Endothelial cell (in vitro differentiated cells): ENCODE measurements at regions not wholly inside any gene's neighbourhood (a gene's known extent, or its start where the extent isn't known, plus 50 kb on each side); places are given as distances from the start of the nearest gene placed in this dataset.

Source experiments
- DNase-seq: peaks from one replicate; pipeline ENCODE4 v3.0.0; 2021; ENCODE audit warnings: low spot score
- H3K27ac Mint-ChIP-seq: one replicate; pipeline ENCODE4 v1.8.0; 2021; ENCODE audit warnings: mixed read lengths, inconsistent platforms; ENCODE audit not compliant: unreplicated experiment
- H3K27me3 Mint-ChIP-seq: one replicate; pipeline ENCODE4 v1.8.0; 2021; ENCODE audit warnings: mild to moderate bottlenecking, moderate library complexity, mixed read lengths, inconsistent platforms; ENCODE audit not compliant: unreplicated experiment
- H3K36me3 Mint-ChIP-seq: one replicate; pipeline ENCODE4 v1.8.0; 2021; ENCODE audit warnings: mild to moderate bottlenecking, low read depth, mixed read lengths, inconsistent platforms; ENCODE audit not compliant: unreplicated experiment
- H3K4me1 Mint-ChIP-seq: one replicate; pipeline ENCODE4 v1.8.0; 2021; ENCODE audit warnings: mild to moderate bottlenecking, mixed read lengths, inconsistent platforms; ENCODE audit not compliant: unreplicated experiment
- H3K4me3 Mint-ChIP-seq: one replicate; pipeline ENCODE4 v1.8.0; 2021; ENCODE audit warnings: mild to moderate bottlenecking, mixed read lengths, inconsistent platforms; ENCODE audit not compliant: unreplicated experiment
- H3K9me3 Mint-ChIP-seq: one replicate; pipeline ENCODE4 v1.8.0; 2021; ENCODE audit warnings: mixed read lengths, inconsistent platforms; ENCODE audit not compliant: unreplicated experiment
- TF ChIP-seq, protein P1 (sequence below): fragments of 200-600 bp; sonication (generic); IDR thresholded peaks from one replicate; pipeline ENCODE4 v1.5.0; 2021; ENCODE audit warnings: antibody characterized with exemption; ENCODE audit not compliant: unreplicated experiment

- H3K36me3 Mint-ChIP-seq, result no peaks in the 10 kb centered on the region
- H3K27me3 Mint-ChIP-seq, result no peaks in the 10 kb centered on the region
- H3K4me3 Mint-ChIP-seq, result no peak overlapping the region
- no peaks in the 10 kb centered on the region for H3K9me3 Mint-ChIP-seq
- TF ChIP-seq, protein P1, sequence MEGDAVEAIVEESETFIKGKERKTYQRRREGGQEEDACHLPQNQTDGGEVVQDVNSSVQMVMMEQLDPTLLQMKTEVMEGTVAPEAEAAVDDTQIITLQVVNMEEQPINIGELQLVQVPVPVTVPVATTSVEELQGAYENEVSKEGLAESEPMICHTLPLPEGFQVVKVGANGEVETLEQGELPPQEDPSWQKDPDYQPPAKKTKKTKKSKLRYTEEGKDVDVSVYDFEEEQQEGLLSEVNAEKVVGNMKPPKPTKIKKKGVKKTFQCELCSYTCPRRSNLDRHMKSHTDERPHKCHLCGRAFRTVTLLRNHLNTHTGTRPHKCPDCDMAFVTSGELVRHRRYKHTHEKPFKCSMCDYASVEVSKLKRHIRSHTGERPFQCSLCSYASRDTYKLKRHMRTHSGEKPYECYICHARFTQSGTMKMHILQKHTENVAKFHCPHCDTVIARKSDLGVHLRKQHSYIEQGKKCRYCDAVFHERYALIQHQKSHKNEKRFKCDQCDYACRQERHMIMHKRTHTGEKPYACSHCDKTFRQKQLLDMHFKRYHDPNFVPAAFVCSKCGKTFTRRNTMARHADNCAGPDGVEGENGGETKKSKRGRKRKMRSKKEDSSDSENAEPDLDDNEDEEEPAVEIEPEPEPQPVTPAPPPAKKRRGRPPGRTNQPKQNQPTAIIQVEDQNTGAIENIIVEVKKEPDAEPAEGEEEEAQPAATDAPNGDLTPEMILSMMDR, result no peak
- DNase-seq, result no peak
- H3K4me1 Mint-ChIP-seq, result no peaks in the 10 kb centered on the region
- no peak overlapping the region for H3K27ac Mint-ChIP-seq
Observed at GRCh38 chr6:140478631-140479030, 1104.2 kb upstream of the CITED2 start.

- no peaks in the 10 kb centered on the region for H3K4me1 Mint-ChIP-seq
- TF ChIP-seq, protein P1, result no peak
- no peaks in the 10 kb centered on the region for H3K27me3 Mint-ChIP-seq
- H3K27ac Mint-ChIP-seq, result no peak overlapping the region
- no peak for DNase-seq
- H3K4me3 Mint-ChIP-seq, result no peak overlapping the region
- H3K36me3 Mint-ChIP-seq, result no peaks in the 10 kb centered on the region
- H3K9me3 Mint-ChIP-seq, result no peaks in the 10 kb centered on the region
Observed at GRCh38 chr6:140475086-140475485, 1100.6 kb upstream of the CITED2 start.

DNA sequence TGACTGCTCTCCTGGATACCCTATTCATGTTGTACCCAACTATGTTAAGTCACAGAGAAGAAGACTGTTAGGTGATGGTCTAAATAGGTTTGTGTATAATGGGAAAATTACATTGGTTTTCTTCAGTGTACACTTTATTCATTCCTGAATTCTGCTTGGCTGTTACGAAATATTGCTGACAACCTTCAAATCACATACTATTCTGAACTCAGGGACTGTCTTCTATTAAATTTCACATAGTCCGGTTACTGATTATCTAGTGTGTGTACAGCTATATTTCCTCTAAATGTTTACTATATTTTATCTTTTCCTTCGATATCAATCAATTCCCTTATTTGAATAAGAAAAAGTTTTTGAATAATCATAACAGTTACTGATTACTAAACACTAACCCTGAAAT, 1090.3 kb upstream of the CITED2 start:
- Mint-ChIP-seq H3K4me3 (no peak overlapping the region), H3K27me3 (no peaks in the 10 kb centered on the region), H3K27ac (no peak overlapping the region), H3K9me3 (no peaks in the 10 kb centered on the region), H3K36me3 (no peaks in the 10 kb centered on the region), H3K4me1 (no peaks in the 10 kb centered on the region)
- DNase-seq, result no peak
- TF ChIP-seq, protein P1, result no peak

DNA sequence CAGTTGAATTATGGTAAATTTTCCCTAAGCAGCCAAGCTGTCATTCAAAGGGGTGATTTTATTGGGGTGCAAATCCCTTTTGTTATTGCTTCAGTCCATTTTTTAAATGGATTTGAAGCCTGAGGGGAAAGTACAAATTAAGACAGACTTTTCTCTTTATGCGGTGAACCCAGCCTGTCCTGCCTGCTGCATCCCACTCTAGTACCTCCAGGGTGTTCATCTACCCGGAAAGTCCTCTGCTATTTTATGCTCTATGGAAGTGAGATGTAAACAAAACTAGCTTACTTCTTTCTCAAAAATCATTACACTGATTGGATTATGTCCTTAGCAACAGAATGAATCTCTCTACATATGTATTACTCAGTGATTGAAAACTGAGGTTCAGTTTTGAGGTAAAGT, 1088.9 kb upstream of the CITED2 start:
- DNase-seq, result no peak
- Mint-ChIP-seq H3K4me1 (peaks cover under 1% of the 10 kb centered on the region), H3K27me3 (no peaks in the 10 kb centered on the region), H3K36me3 (no peaks in the 10 kb centered on the region), H3K9me3 (no peaks in the 10 kb centered on the region), H3K4me3 (no peak overlapping the region), H3K27ac (no peak overlapping the region)
- TF ChIP-seq, protein P1, result no peak

- H3K36me3 Mint-ChIP-seq, result no peaks in the 10 kb centered on the region
Observed at GRCh38 chr6:140462453-140463311, 1088.2 kb upstream of the CITED2 start.

More at GRCh38 chr6:140462453-140463311, 1088.2 kb upstream of the CITED2 start:
- no peak for DNase-seq
- Mint-ChIP-seq H3K9me3 (no peaks in the 10 kb centered on the region), H3K27me3 (no peaks in the 10 kb centered on the region), H3K27ac (no peak overlapping the region), H3K4me3 (no peak overlapping the region), H3K4me1 (peaks cover 5% of the 10 kb centered on the region)
- TF ChIP-seq, protein P1, result no peak
